Stimulated activated CD4-positive, alpha-beta T cell treated with anti-CD3 and anti-CD28 coated beads, Interleukin-15, amount 100 ng/mL, for 48 hours (primary cell): ENCODE measurements at regions not wholly inside any gene's neighbourhood (a gene's known extent, or its start where the extent isn't known, plus 50 kb on each side); places are given as distances from the start of the nearest gene placed in this dataset.

ENCODE experiments used
- DNase-seq, 2 donors: peaks; one replicate each; pipeline ENCODE4 v3.0.0-alpha.2; 2020; ENCODE audit warnings: low read depth in 2 of 2

GRCh38 chr3:56985460-56985859, 75.0 kb upstream of the SPATA12 start:
- DNase-seq, result no peak

DNA sequence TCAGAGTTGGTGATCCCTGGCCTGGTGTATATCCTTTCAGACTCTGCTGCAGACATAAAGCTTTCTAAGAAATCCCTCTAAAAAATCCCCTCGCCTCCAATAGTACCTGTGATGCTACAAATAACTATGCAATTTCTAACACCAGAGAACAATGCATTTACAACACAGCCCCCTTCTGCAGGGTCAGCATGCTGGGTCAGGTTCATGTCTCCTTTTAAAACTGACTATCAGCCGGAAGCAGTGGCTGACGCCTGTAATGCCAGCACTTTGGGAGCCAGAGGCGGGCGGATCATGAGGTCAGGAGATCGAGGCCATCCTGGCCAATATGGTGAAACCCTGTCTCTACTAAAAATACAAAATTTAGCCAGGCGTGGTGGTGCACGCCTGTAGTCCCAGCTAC, 77.0 kb upstream of the SPATA12 start:
- DNase-seq, result no peak

GRCh38 chr3:56981445-56982230, 78.8 kb upstream of the SPATA12 start:
- DNase-seq, result no peak

DNA sequence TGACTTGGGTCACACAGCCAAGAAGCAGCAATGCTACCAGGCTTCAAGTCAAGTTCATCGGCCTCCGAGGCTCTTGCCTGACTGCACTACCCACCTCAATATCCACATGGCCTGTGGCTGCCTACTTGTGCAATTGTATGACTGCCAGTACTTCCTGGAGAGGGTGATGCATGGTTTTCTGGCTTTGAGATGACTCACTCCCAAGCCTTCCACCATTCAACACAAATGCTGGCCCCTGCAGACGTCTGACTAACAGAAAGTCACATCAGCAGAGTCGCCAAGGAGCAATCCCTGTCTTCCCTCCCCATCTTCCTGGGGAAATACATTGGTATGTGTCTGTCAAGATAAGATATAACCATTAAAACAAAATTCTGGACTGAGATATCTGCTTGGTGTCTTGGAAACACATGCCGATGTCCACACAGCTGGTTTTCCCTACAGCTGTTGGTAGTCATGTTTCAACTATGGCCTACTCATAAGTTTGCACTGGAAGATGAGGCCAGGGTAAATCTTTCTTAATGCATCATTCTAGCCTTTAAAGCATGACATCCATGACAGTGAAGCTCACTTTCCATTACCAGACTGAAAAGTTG, 79.6 kb upstream of the SPATA12 start:
- peak; percentile 64 to 69 for DNase-seq

- no peak for DNase-seq
Observed at GRCh38 chr3:56980243-56980642, 80.2 kb upstream of the SPATA12 start.

GRCh38 chr3:56979791-56980190, 80.7 kb upstream of the SPATA12 start:
- DNase-seq, result no peak

GRCh38 chr3:56977561-56977889, 82.9 kb upstream of the SPATA12 start:
- DNase-seq, result no peak

DNA sequence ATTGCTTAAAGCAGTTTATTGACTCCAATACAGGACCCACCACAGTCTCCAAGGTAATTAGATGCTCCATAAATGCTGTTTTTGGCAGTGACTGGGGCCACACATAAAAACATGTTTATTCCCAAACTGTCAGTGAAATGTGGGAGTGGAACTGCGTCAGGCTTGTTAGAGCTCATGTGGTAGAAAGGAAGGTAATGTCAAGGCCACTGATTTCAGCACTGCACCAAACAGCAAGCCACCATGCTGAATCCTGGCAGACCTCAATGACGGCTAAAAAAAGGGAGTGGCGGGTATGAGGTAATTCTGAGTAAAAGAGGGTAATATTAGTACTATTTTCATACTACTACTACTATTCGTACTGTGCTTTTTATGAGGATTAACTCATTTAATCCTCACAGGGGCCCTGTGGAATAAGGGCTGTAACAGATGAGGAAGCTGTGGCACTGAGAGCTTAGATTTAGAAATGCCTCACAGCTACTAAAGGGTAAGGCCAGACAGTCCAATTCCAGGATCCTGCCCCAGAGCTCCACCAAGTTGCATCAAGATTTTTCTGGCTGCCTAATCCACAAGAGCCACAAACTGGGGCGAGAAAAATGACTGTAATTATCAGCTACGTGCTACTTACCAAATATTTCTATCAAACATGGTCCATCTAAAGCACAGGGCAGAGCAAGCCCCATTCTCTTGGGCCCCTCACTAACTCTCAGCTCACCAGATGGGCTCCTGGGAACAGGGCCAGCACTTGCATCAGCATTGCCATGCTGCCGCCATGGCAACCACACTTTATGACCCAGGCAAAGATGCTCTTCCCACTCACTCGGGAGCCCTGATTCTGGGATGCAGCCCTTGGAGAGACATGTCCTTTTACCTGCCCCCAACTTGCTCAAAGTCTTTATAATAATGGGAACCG, 83.6 kb upstream of the SPATA12 start:
- DNase-seq, result no peak

GRCh38 chr3:56975567-56975966, 84.9 kb upstream of the SPATA12 start:
- DNase-seq, result no peak

GRCh38 chr3:56974247-56974930, 86.1 kb upstream of the SPATA12 start:
- DNase-seq, result no peak

GRCh38 chr3:56971816-56972215, 88.6 kb upstream of the SPATA12 start:
- no peak for DNase-seq

- no peak for DNase-seq
Observed at GRCh38 chr3:56971261-56971660, 89.2 kb upstream of the SPATA12 start.

DNA sequence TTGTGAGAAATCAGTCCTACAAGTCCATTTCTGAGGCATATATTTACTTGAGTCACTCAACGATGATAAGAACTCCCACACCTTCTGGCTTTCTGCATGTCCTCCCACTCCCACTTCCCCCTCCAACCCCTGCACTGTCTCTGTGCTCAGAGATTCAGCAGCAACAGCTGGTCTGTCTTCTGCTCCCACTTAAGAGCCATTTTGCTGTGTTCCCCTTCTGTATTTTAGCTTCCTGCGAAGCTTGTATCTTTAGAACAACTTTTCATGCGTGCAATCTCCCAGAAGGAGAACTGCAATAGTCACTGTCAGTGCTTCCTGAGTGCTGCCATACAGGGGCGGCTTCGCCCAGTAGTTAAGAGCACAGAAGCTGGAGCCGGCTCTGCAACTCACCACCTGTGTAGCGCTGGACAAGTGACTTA, 90.0 kb upstream of the SPATA12 start:
- no peak for DNase-seq

DNA sequence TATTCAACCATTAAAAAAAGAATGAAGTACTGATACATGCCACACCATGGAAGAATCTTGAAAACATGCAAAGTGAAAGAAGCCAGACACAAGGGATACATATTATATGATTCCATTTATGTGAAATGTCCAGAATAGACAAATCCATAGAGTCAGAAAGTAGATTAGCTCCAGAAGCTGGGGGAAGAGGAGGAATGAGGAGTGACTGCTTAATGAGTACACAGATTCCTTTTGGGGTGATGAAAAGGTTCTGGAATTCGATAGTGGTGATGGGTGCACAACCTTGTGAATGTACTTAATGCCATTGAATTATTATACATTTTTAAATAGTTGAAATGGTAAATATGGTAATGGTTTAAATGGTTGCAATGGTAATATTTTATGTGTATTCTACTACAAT, 90.6 kb upstream of the SPATA12 start:
- no peak for DNase-seq

- no peak for DNase-seq
Observed at GRCh38 chr3:56966509-56966908, 94.0 kb upstream of the SPATA12 start.

DNA sequence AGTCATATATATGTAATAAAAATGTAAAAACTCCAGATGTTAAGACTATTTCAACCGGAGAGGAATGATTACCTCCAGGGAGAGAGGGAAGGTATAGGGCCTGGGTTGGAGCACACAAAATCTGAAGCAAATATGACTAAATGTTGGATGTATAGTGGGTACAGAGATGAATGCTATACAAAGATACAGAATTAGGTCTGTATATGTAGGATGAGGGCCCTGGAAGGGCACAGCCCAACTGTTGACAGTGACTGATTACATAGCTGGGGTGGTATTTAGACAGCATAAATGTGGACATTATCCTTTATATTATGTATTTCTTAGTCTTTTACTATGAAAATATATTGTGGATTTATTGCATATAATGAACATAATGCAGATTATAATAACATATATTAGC, 94.4 kb upstream of the SPATA12 start:
- no peak for DNase-seq

DNA sequence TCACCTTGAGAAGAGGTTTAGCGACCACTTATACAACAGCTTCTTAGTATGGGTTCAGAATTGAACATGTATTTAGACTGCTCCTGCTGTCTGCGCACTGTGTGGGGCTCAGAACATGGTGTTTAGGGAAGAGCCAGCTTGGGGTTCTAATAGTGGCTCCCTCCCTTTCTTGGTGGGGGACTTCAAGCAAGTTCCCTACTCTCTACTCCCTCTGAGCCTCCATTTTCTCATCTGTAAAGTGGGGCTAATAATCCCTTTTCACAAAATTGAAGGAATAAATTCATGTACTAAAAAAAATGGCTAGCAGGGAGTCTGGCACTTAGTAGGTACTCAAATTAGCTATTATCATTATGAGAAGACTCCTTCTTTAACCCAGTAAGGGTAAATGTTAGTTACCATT, 97.5 kb upstream of the SPATA12 start:
- no peak for DNase-seq

- DNase-seq, result no peak
Observed at GRCh38 chr3:56962206-56962605, 98.3 kb upstream of the SPATA12 start.

- DNase-seq, result no peak
Observed at GRCh38 chr3:56960234-56960917, 100.1 kb upstream of the SPATA12 start.

- DNase-seq, result no peak
Observed at GRCh38 chr3:56958879-56959278, 101.6 kb upstream of the SPATA12 start.

- no peak for DNase-seq
Observed at GRCh38 chr3:56957522-56957921, 102.9 kb upstream of the SPATA12 start.

DNA sequence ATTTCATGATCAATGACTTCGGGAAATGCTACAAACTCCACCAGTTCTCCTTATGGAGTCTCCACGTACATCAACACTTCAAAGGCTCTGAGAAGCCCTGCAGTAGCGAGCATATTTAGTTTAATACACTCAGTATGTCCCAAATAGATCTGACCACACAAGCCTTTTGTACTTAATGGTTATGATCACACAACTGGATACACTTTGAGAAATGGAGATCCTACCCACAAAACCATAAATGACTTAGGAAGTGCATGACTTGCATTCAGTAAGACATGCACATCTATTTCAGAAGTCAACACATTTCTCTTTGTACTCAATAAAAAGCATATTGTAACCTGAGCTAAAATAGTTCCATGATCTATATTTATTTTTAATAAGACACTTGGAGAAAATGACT, 103.6 kb upstream of the SPATA12 start:
- no peak for DNase-seq
